Parathyroid adenoma (tissue), 2 donors: ENCODE measurements at regions not wholly inside any gene's neighbourhood (a gene's known extent, or its start where the extent isn't known, plus 50 kb on each side); places are given as distances from the start of the nearest gene placed in this dataset.

Experiments used
- H2AFZ ChIP-seq: fragments of 300-600 bp; sonication (generic); one replicate; pipeline ENCODE4 v1.7.0; 2017; ENCODE audit warnings: antibody characterized with exemption, mild to moderate bottlenecking
- H3K27ac ChIP-seq: fragments of 300-600 bp; sonication (generic); one replicate; pipeline ENCODE4 v1.7.0; 2017
- H3K27me3 ChIP-seq: fragments of 300-600 bp; sonication (generic); one replicate; pipeline ENCODE4 v1.7.0; 2017; ENCODE audit warnings: low read length; ENCODE audit not compliant: control insufficient read depth, insufficient read depth
- H3K36me3 ChIP-seq: fragments of 300-600 bp; sonication (generic); one replicate; pipeline ENCODE4 v1.7.0; 2017; ENCODE audit warnings: low read length; ENCODE audit not compliant: control insufficient read depth, insufficient read depth
- H3K4me1 ChIP-seq: fragments of 300-600 bp; sonication (generic); one replicate; pipeline ENCODE4 v1.7.0; 2017; ENCODE audit warnings: control low read depth
- H3K4me2 ChIP-seq: fragments of 300-600 bp; sonication (generic); one replicate; pipeline ENCODE4 v1.7.0; 2017; ENCODE audit warnings: low read length
- H3K4me3 ChIP-seq: fragments of 300-600 bp; sonication (generic); one replicate; pipeline ENCODE4 v1.7.0; 2017; ENCODE audit warnings: low read depth, low read length
- H3K79me2 ChIP-seq: fragments of 300-600 bp; sonication (generic); one replicate; pipeline ENCODE4 v1.7.0; 2017; ENCODE audit warnings: control low read depth
- H3K9ac ChIP-seq: fragments of 300-600 bp; sonication (generic); one replicate; pipeline ENCODE4 v1.7.0; 2017; ENCODE audit warnings: mild to moderate bottlenecking
- H3K9me3 ChIP-seq: fragments of 300-600 bp; sonication (generic); one replicate; pipeline ENCODE4 v1.7.0; 2017; ENCODE audit warnings: low read length; ENCODE audit not compliant: control insufficient read depth
- TF ChIP-seq, protein P1 (sequence below): fragments of 300-600 bp; sonication (generic); IDR thresholded peaks from one replicate; pipeline ENCODE4 v1.7.0; 2017; ENCODE audit warnings: antibody characterized with exemption, mild to moderate bottlenecking
- donor health status: primary hyperparathyroidism.

GRCh38 chr10:120658943-120659885 lies 191.9 kb upstream of the WDR11 start:
- H3K9ac ChIP-seq = no peak overlapping the region
- no peak overlapping the region for H3K27ac ChIP-seq
- TF ChIP-seq, protein P1, sequence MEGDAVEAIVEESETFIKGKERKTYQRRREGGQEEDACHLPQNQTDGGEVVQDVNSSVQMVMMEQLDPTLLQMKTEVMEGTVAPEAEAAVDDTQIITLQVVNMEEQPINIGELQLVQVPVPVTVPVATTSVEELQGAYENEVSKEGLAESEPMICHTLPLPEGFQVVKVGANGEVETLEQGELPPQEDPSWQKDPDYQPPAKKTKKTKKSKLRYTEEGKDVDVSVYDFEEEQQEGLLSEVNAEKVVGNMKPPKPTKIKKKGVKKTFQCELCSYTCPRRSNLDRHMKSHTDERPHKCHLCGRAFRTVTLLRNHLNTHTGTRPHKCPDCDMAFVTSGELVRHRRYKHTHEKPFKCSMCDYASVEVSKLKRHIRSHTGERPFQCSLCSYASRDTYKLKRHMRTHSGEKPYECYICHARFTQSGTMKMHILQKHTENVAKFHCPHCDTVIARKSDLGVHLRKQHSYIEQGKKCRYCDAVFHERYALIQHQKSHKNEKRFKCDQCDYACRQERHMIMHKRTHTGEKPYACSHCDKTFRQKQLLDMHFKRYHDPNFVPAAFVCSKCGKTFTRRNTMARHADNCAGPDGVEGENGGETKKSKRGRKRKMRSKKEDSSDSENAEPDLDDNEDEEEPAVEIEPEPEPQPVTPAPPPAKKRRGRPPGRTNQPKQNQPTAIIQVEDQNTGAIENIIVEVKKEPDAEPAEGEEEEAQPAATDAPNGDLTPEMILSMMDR = no peak

GRCh38 chr10:120666308-120666707 lies 184.9 kb upstream of the WDR11 start:
- H3K4me1 ChIP-seq = no peaks in the 10 kb centered on the region
- H3K9me3 ChIP-seq = no peaks in the 10 kb centered on the region
- H3K4me2 ChIP-seq = no peak overlapping the region
- no peaks in the 10 kb centered on the region for H3K36me3 ChIP-seq
- TF ChIP-seq, protein P1 = no peak
- no peak overlapping the region for H3K9ac ChIP-seq
- H3K27ac ChIP-seq = no peak overlapping the region
- no peaks in the 10 kb centered on the region for H3K79me2 ChIP-seq
- no peaks in the 10 kb centered on the region for H3K27me3 ChIP-seq
- no peak overlapping the region for H2AFZ ChIP-seq
- no peak overlapping the region for H3K4me3 ChIP-seq

More at GRCh38 chr10:120658943-120659885, 191.9 kb upstream of the WDR11 start:
- Histone ChIP-seq H3K4me3 (no peak overlapping the region), H3K9me3 (no peaks in the 10 kb centered on the region), H3K79me2 (no peaks in the 10 kb centered on the region), H3K36me3 (no peaks in the 10 kb centered on the region), H3K27me3 (no peaks in the 10 kb centered on the region), H3K4me2 (no peak overlapping the region), H3K4me1 (no peaks in the 10 kb centered on the region), H2AFZ (no peak overlapping the region)

GRCh38 chr10:120667276-120667675 lies 183.9 kb upstream of the WDR11 start:
- TF ChIP-seq, protein P1 = no peak
- Histone ChIP-seq H3K4me3 (no peak overlapping the region), H3K27me3 (no peaks in the 10 kb centered on the region)

GRCh38 chr10:120671491-120671890 lies 179.7 kb upstream of the WDR11 start:
- Histone ChIP-seq H3K27ac (no peak overlapping the region), H3K4me2 (no peak overlapping the region), H3K4me1 (no peaks in the 10 kb centered on the region), H3K9me3 (no peaks in the 10 kb centered on the region), H3K36me3 (no peaks in the 10 kb centered on the region), H3K27me3 (no peaks in the 10 kb centered on the region), H3K9ac (no peak overlapping the region), H3K4me3 (no peak overlapping the region), H3K79me2 (no peaks in the 10 kb centered on the region), H2AFZ (no peak overlapping the region)
- TF ChIP-seq, protein P1 = no peak

More at GRCh38 chr10:120667276-120667675, 183.9 kb upstream of the WDR11 start:
- Histone ChIP-seq H3K27ac (no peak overlapping the region), H3K9ac (no peak overlapping the region), H3K36me3 (no peaks in the 10 kb centered on the region), H3K4me2 (no peak overlapping the region), H3K79me2 (no peaks in the 10 kb centered on the region), H3K9me3 (no peaks in the 10 kb centered on the region), H2AFZ (no peak overlapping the region), H3K4me1 (no peaks in the 10 kb centered on the region)
